Hindlimb muscle (tissue), 1 donor: ENCODE measurements at regions not wholly inside any gene's neighbourhood (a gene's known extent, or its start where the extent isn't known, plus 50 kb on each side); places are given as distances from the start of the nearest gene placed in this dataset.
A peak's percentile ranks its signal among the peaks of the same experiment; 100 is the strongest.
"Not testable (repeated sequence)": the region's sequence is repeated elsewhere in the genome, so short reads cannot be mapped to it uniquely, and the experiment has no call there.

Source experiments
- DNase-seq: peaks from one replicate; pipeline ENCODE4 v3.0.0-alpha.2; 2013

DNA sequence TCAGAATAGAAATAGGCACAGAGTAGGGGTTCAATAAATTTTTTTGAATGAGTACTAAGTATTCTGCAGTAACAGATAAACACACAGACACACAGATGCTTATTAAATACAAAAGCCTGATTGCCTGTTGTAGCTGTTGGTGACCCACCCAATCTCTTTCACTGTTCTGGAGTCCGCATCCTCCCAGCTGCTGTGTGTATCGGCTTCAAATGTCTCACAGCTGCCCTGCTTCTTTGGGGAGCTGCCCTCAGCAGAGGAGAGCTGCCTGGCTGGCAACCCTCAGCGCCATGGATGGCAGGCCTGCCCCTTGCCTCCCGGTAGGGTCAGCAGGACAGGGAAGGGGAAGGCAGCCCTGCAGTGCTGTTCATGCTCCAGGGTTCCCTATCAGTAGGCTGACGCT lies 50.5 kb upstream of the PRNP start:
- no peak for DNase-seq

DNA sequence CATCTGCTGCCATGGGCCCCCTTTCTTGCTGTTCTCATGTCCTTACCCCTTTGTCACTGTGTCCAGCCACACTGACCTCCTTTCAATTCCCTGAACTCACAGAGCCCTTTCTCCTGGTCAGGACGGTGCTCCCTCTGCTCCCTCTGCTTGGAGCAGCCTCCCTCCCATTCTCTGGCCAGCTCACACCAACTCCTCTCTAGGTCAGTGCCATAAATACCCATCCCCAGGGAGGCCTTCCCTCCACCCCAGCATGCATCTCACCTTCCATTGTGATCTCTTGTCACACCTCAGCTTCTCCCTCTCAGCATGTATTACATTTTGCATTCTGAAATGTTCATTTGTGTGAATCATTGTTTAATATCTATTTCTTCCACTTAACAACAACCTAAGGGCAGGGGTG lies 50.9 kb upstream of the PRNP start:
- DNase-seq = no peak

DNA sequence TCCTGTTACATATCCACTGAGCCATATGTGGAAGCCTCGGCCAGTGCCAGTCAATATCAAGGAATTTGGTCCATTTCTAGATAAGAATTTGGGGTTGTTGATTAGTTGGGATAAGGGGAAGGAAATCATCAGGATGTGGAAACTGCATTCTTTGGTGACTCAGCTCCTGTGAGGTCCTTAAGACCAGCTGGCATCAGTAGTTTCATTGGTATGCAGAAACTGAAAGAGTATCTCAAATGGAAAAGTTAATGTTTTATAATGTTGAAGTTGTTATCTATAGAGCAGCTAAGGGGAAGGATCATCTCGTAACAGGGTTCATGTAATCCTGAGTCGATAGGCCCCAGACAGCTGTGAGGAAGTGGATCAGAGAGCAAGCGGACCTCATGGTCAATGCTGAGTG lies 52.5 kb upstream of the PRNP start:
- DNase-seq = no peak

GRCh38 chr20:4633379-4633778 lies 52.9 kb upstream of the PRNP start:
- DNase-seq = no peak

DNA sequence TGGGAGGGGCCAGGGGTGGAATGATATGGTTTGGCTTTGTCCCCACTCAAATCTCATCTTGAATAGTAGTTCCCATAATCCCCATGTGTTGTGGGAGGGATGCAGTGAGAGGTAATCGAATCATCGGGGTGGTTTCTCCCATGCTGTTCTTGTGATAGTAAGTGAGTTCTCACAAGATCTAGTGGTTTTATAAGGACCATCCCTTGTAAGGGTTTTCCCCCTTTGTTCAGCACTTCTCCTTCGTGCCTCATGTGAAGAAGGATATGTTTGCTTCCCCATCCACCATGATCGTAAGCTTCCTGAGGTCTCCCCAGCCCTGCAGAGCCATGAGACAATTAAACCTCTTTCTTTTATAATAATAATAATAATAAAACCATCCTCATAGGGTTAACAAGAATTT lies 53.4 kb upstream of the PRNP start:
- DNase-seq = no peak

- no peak for DNase-seq
These were observed 60.0 kb upstream of the PRNP start for GRCh38 chr20:4626228-4626627.

GRCh38 chr20:4625687-4626086 lies 60.6 kb upstream of the PRNP start:
- DNase-seq = no peak

DNA sequence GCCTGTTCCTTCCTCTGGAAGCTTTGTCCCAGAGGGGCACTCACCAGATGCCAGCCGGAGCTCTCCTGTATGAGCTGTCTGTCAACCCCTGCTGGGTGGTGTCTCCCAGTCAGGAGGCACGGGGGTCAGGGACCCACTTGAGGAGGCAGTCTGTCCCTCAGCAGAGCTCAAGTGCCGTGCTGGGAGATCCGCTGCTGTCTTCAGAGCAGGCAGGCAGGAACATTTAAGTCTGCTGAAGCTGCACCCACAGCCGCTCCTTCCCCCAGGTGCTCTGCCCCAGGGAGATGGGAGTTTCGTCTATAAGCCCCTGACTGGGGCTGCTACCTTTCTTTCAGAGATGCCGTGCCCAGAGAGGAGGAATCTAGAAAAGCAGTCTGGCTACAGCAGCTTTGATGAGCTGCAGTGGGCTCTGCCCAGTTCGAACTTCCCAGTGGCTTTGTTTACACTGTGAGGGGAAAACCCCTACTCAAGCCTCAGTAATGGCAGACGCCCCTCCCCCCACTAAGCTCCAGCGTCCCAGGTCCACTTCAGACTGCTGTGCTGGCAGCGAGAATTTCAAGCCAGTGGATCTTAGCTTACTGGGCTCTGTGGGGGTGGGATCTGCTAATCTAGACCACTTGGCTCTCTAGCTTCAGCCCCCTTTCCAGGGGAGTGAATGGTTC lies 61.5 kb upstream of the PRNP start:
- not testable (repeated sequence) for DNase-seq

DNA sequence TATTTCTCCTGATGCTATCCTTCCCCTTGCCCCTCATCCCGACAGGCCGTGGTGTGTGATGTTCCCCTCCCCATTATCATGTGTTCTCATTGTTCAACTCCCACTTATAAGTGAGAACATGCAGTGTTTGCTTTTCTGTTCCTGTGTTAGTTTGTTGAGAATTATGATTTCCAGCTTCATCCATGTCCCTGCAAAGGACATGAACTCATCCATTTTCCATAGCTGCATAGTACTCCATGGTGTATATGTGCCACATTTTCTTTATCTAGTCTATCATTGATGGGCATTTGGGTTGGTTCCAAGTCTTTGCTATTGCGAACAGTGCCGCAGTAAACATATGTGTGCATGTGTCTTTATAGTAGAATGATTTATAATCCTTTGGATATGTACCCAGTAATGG lies 67.1 kb upstream of the PRNP start:
- DNase-seq = not testable (repeated sequence)

DNA sequence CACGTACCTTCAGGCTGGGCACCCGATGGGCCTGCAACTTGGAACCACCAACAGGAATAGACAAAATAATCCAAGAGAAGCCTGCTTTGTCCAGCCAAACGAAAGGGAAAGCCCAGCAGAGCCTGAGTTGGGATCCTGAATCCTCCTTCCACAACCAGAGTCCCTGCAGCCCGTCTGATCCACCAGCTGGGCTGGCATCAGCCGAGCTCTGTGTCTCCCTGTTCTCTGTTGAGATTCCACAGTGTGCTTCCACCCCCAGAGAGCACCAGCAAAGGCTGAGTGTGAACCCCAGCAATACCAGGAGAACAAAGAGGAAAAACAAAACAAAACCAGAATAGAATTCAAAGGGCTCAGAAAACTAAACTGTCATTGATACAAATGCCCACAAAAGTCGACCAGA lies 68.8 kb upstream of the PRNP start:
- DNase-seq = no peak

GRCh38 chr20:4617019-4617418 lies 69.2 kb upstream of the PRNP start:
- no peak for DNase-seq

GRCh38 chr20:4613718-4614620 lies 72.3 kb upstream of the PRNP start:
- no peak for DNase-seq

GRCh38 chr20:4613184-4613583 lies 73.1 kb upstream of the PRNP start:
- no peak for DNase-seq

DNA sequence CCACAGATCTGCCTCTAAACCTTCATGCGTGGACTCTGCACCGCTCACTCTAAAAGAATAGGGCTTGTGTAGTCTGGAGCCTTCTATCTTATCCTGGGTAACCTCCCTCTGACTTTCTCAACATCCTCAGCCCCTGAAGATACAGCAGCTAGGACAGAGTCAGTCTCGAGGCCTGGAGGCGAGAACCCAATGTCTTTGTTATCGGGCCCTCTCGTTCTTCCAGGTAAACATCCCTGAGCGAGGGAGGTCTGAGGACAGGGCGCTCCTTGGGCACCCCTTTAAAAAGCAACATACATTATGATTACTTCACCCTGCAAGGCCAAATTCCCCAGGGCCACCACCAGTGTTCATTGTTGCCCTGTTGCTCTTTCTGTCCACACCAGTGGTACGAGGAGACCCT lies 75.4 kb upstream of the PRNP start:
- no peak for DNase-seq

DNA sequence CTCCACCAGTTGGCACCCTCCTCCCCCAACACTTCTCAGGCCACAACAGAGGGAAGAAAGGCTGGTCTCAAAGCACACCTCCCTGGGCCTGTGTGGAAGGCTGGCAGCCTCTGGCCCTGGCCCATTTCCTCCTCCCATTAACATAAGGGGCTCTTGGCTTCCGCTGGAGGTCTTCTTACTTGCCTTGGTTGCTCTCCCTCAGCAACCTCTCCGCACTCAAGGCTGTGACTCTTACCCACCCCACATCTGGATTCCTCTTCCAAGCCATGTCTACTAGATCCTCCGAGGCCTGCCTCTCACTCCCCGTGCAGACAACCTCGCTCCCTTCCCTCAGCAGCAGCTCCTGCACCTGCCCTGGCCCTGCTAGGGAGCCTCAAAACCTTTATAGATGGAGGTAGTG lies 76.7 kb upstream of the PRNP start:
- DNase-seq = no peak

DNA sequence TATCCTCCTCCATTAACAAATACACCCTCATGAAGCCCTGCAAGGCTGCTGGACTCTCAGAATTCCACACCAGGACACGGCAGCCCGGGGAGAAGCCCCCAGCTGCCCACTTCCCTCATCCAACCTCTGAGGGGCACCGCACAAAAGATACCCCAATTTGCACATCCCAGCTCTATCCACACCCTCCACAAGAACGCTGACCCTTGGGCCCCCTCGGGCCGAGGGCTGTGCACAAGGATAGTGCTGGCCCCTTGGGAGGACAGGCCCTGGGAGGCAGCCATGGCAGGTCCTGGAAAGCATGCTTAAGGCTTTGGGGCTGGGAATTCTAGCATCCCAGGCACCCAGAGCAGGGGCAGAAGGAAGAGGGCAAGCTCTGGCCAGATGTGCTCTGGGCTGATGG lies 77.4 kb upstream of the PRNP start:
- DNase-seq = no peak

GRCh38 chr20:4607287-4607713 lies 79.0 kb upstream of the PRNP start:
- peak; percentile 59 for DNase-seq

GRCh38 chr20:4606051-4606450 lies 80.2 kb upstream of the PRNP start:
- DNase-seq = no peak

DNA sequence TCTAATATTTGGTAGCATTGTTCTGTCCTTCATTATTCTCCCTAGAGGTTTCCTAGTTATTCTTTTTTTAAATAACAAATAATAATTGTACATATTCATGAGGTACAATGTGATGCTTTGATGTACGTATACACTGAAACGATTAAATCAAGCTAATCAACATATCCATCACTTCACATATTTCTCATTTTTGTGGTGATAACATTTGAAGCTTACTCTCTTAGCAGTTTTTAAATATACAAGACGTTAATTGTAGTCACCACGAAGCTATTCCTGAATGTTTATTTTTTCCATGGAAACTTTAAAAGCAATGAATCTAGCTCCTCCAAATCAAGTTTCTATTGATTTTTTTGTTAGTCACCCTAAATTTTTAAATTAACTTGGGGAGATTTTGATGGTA lies 81.1 kb upstream of the PRNP start:
- DNase-seq = no peak

DNA sequence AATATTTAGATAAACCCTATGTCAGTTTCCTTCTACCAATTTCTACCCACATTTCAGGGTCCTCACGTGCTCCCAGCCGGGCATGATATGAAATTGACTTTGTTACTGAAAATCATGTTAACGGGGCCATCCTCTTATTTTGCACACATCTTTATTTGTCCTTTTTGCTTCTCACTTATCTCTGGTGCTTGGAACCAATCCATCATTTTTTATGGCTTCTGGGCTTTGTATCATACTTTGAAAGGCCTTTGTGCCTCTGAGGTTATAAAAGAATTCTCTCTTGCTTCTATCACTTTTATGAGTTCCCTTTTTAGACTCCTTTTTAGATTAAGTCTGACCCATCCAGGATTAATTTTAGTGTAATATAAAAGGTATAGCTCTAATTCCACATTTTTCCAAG lies 81.7 kb upstream of the PRNP start:
- DNase-seq = no peak

- DNase-seq = no peak
These were observed 82.5 kb upstream of the PRNP start for GRCh38 chr20:4603724-4604123.

GRCh38 chr20:4602297-4602631 lies 84.0 kb upstream of the PRNP start:
- DNase-seq = no peak

DNA sequence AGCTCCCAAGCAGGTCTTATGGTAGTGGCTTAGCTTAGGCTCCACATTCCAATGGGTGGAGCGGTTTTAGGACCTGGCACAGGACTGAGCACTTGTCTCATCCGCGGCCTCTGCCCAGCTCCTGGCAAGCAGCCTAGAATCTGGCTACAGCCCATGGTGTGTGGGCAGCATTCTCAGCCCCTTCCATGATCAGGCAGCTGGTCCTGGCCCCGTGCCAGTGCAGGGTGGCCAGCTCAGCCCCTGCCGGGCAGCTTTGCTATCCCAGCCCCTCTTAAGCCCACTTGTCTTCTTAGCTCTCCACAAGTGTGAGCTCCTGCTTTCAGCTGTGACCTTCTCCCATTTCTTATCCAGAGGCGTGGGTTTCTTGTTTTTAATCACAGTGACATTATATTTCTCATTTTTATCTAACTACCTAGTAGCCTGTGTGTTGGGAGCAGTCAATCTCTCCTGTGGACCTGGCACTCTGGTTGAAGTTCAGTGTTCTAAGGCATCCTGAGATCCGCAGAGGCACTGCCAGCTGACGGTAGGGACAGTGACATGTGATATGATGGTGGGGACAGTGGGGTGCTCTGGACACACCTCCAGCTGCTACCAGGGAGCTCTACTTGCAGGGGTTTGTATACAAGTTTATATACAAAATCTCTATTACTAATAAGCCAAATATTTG lies 84.5 kb upstream of the PRNP start:
- DNase-seq = peak; percentile 56
